ENCODE measurements at regions not wholly inside any gene's neighbourhood (a gene's known extent, or its start where the extent isn't known, plus 50 kb on each side); places are given as distances from the start of the nearest gene placed in this dataset.
"Not testable (repeated sequence)": the region's sequence is repeated elsewhere in the genome, so short reads cannot be mapped to it uniquely, and the experiment has no call there.

GRCh38 chr22:11253000-11253511, 4274.9 kb upstream of the OR11H1 start:
- H3K27me3 Mint-ChIP-seq, result no peaks in the 10 kb centered on the region
- POLR2A ChIA-PET, result no interaction called here
- no peak overlapping the region for H3K4me3 Mint-ChIP-seq
- no peaks in the 10 kb centered on the region for H3K9me3 Mint-ChIP-seq
- CTCF ChIA-PET, result no interaction called here
- DNase-seq, result no peak
- no peaks in the 10 kb centered on the region for H3K36me3 Mint-ChIP-seq (ENCODE audit: low read depth)
- H3K4me1 Mint-ChIP-seq, result no peaks in the 10 kb centered on the region
- no peak overlapping the region for H3K27ac Mint-ChIP-seq

- POLR2A ChIA-PET; CTCF ChIA-PET; H3K27ac Mint-ChIP-seq; H3K27me3 Mint-ChIP-seq; H3K9me3 Mint-ChIP-seq; H3K4me1 Mint-ChIP-seq; DNase-seq; H3K36me3 Mint-ChIP-seq (ENCODE audit: low read depth); H3K4me3 Mint-ChIP-seq: not testable (repeated sequence)
Observed at GRCh38 chr22:11270981-11271380, 4257.0 kb upstream of the OR11H1 start.

GRCh38 chr22:11285116-11285838, 4242.7 kb upstream of the OR11H1 start:
- POLR2A ChIA-PET; H3K4me1 Mint-ChIP-seq; DNase-seq; H3K27me3 Mint-ChIP-seq; H3K36me3 Mint-ChIP-seq (ENCODE audit: low read depth); H3K4me3 Mint-ChIP-seq; H3K27ac Mint-ChIP-seq; CTCF ChIA-PET: not testable (repeated sequence)
- peaks cover 36% of the 10 kb centered on the region for H3K9me3 Mint-ChIP-seq

GRCh38 chr22:11285839-11286205, 4242.2 kb upstream of the OR11H1 start:
- H3K27ac Mint-ChIP-seq; DNase-seq; H3K36me3 Mint-ChIP-seq (ENCODE audit: low read depth); POLR2A ChIA-PET; H3K27me3 Mint-ChIP-seq; H3K4me3 Mint-ChIP-seq; CTCF ChIA-PET; H3K4me1 Mint-ChIP-seq: not testable (repeated sequence)
- H3K9me3 Mint-ChIP-seq, result peaks cover 41% of the 10 kb centered on the region

- H3K27ac Mint-ChIP-seq; H3K27me3 Mint-ChIP-seq; H3K36me3 Mint-ChIP-seq (ENCODE audit: low read depth); H3K4me3 Mint-ChIP-seq; CTCF ChIA-PET; DNase-seq; H3K4me1 Mint-ChIP-seq; POLR2A ChIA-PET: not testable (repeated sequence)
- H3K9me3 Mint-ChIP-seq, result peaks cover 64% of the 10 kb centered on the region
Observed at GRCh38 chr22:11288246-11289220, 4239.5 kb upstream of the OR11H1 start.

GRCh38 chr22:11298126-11298893, 4229.7 kb upstream of the OR11H1 start:
- POLR2A ChIA-PET; H3K27ac Mint-ChIP-seq; H3K4me1 Mint-ChIP-seq; CTCF ChIA-PET; H3K36me3 Mint-ChIP-seq (ENCODE audit: low read depth); DNase-seq; H3K4me3 Mint-ChIP-seq; H3K27me3 Mint-ChIP-seq: not testable (repeated sequence)
- peaks cover 53% of the 10 kb centered on the region for H3K9me3 Mint-ChIP-seq

- H3K27ac Mint-ChIP-seq; H3K4me1 Mint-ChIP-seq; CTCF ChIA-PET; H3K27me3 Mint-ChIP-seq; H3K4me3 Mint-ChIP-seq; POLR2A ChIA-PET; DNase-seq; H3K36me3 Mint-ChIP-seq (ENCODE audit: low read depth): not testable (repeated sequence)
- peaks cover 69% of the 10 kb centered on the region for H3K9me3 Mint-ChIP-seq
Observed at GRCh38 chr22:11302427-11302826, 4225.6 kb upstream of the OR11H1 start.

- CTCF ChIA-PET; H3K4me3 Mint-ChIP-seq; H3K27me3 Mint-ChIP-seq; H3K4me1 Mint-ChIP-seq; H3K36me3 Mint-ChIP-seq (ENCODE audit: low read depth); H3K27ac Mint-ChIP-seq; DNase-seq; POLR2A ChIA-PET: not testable (repeated sequence)
- peaks cover 69% of the 10 kb centered on the region for H3K9me3 Mint-ChIP-seq
Observed at GRCh38 chr22:11302904-11303303, 4225.1 kb upstream of the OR11H1 start.

GRCh38 chr22:11305179-11305578, 4222.8 kb upstream of the OR11H1 start:
- H3K4me1 Mint-ChIP-seq; DNase-seq; POLR2A ChIA-PET; H3K4me3 Mint-ChIP-seq; H3K27ac Mint-ChIP-seq; H3K36me3 Mint-ChIP-seq (ENCODE audit: low read depth); CTCF ChIA-PET; H3K27me3 Mint-ChIP-seq: not testable (repeated sequence)
- H3K9me3 Mint-ChIP-seq, result peaks cover 75% of the 10 kb centered on the region

GRCh38 chr22:11306933-11307518, 4221.0 kb upstream of the OR11H1 start:
- H3K36me3 Mint-ChIP-seq (ENCODE audit: low read depth); POLR2A ChIA-PET; H3K27me3 Mint-ChIP-seq; H3K27ac Mint-ChIP-seq; H3K4me3 Mint-ChIP-seq; DNase-seq; CTCF ChIA-PET; H3K4me1 Mint-ChIP-seq: not testable (repeated sequence)
- H3K9me3 Mint-ChIP-seq, result peaks cover 75% of the 10 kb centered on the region

GRCh38 chr22:11307998-11308397, 4220.0 kb upstream of the OR11H1 start:
- H3K9me3 Mint-ChIP-seq, result peaks cover 73% of the 10 kb centered on the region
- CTCF ChIA-PET, result no interaction called here

GRCh38 chr22:11309777-11310176, 4218.2 kb upstream of the OR11H1 start:
- CTCF ChIA-PET; H3K27me3 Mint-ChIP-seq; H3K27ac Mint-ChIP-seq; H3K4me3 Mint-ChIP-seq; POLR2A ChIA-PET; H3K4me1 Mint-ChIP-seq; DNase-seq; H3K36me3 Mint-ChIP-seq (ENCODE audit: low read depth): not testable (repeated sequence)
- peaks cover 72% of the 10 kb centered on the region for H3K9me3 Mint-ChIP-seq

More at GRCh38 chr22:11307998-11308397, 4220.0 kb upstream of the OR11H1 start:
- no peaks in the 10 kb centered on the region for H3K4me1 Mint-ChIP-seq
- POLR2A ChIA-PET, result no interaction called here
- H3K36me3 Mint-ChIP-seq (ENCODE audit: low read depth), result no peaks in the 10 kb centered on the region
- H3K27ac Mint-ChIP-seq, result no peak overlapping the region
- DNase-seq, result no peak
- H3K27me3 Mint-ChIP-seq, result no peaks in the 10 kb centered on the region
- H3K4me3 Mint-ChIP-seq, result no peak overlapping the region

GRCh38 chr22:11310647-11311046, 4217.3 kb upstream of the OR11H1 start:
- CTCF ChIA-PET, result not testable (repeated sequence)

More at GRCh38 chr22:11310647-11311046, 4217.3 kb upstream of the OR11H1 start:
- POLR2A ChIA-PET; H3K36me3 Mint-ChIP-seq (ENCODE audit: low read depth); DNase-seq; H3K27ac Mint-ChIP-seq; H3K4me1 Mint-ChIP-seq; H3K4me3 Mint-ChIP-seq; H3K27me3 Mint-ChIP-seq: not testable (repeated sequence)
- H3K9me3 Mint-ChIP-seq, result peaks cover 68% of the 10 kb centered on the region
